GM12878 (cell line): ENCODE measurements at regions not wholly inside any gene's neighbourhood (a gene's known extent, or its start where the extent isn't known, plus 50 kb on each side); places are given as distances from the start of the nearest gene placed in this dataset.

Experiments used
- ATAC-seq: fragments of 200-7000 bp; cut with Tn5 transposase; 3 replicates; pipeline ENCODE4 v1.9.1; 2020; ENCODE audit warnings: mild to moderate bottlenecking, moderate library complexity
- BruUV-seq: library from RNA; stranded (reverse); fragments of 400-500 nt; replicated peaks from 2 replicates; lab custom pipeline; 2021; lab: Mats Ljungman, UMichigan
- CTCF ChIA-PET: fragments of 300-600 bp; sonication (Branson Sonifier 250); formaldehyde crosslinking; extraction: SDS; loops from one replicate; lab custom pipeline; 2021; ENCODE audit warnings: inconsistent platforms; lab: Yijun Ruan, JAX
- POLR2A ChIA-PET: fragments of 350-600 bp; formaldehyde crosslinking; extraction: SDS; loops from one replicate; lab custom pipeline; 2021; ENCODE audit warnings: inconsistent platforms; lab: Charles Lee
- RAD21 ChIA-PET: fragments of 300-600 bp; sonication (Branson Sonifier 250); formaldehyde crosslinking; loops from one replicate; lab custom pipeline; 2023; ENCODE audit warnings: antibody characterized with exemption; ENCODE audit not compliant: unreplicated experiment; lab: Charles Lee
- SMC1A ChIA-PET: fragments of 300-600 bp; sonication (Branson Sonifier 250); formaldehyde crosslinking; loops from one replicate; lab custom pipeline; 2023; ENCODE audit not compliant: unreplicated experiment, uncharacterized antibody; lab: Charles Lee
- DNase-seq: peaks from one replicate; pipeline ENCODE4 v3.0.0-alpha.2; 2011; ENCODE audit warnings: low read depth, low spot score
- FAIRE-seq: peaks from 3 replicates; lab custom pipeline; 2011; peaks lifted over from hg19 to GRCh38; lab: Jason Lieb, UNC
- H2AFZ ChIP-seq: 2 replicates; pipeline ENCODE4 v1.6.0; 2011; ENCODE audit warnings: low read depth, low read length, control low read depth; ENCODE audit not compliant: control insufficient read depth
- H3K27ac ChIP-seq: 2 replicates; pipeline ENCODE4 v1.5.1; 2011; ENCODE audit warnings: control low read depth; ENCODE audit not compliant: control insufficient read depth, insufficient read depth
- H3K27me3 ChIP-seq, 2 experiments: replicated peaks in 1 of 2; 2 replicates each; pipeline versions ENCODE4 v1.6.0 to v1.6.1; 2011; ENCODE audit warnings: low read length in 1 of 2; ENCODE audit not compliant: control insufficient read depth in 2 of 2, insufficient read depth in 2 of 2
- H3K36me3 ChIP-seq, 2 experiments: 2 replicates each; pipeline ENCODE4 v1.5.1; 2011; ENCODE audit warnings: low read length in 1 of 2; ENCODE audit not compliant: control insufficient read depth in 2 of 2, insufficient read depth in 2 of 2
- H3K4me1 ChIP-seq: 2 replicates; pipeline ENCODE4 v1.6.1; 2011; ENCODE audit warnings: mild to moderate bottlenecking, low read length, moderate library complexity, mixed read lengths; ENCODE audit not compliant: control insufficient read depth, insufficient read depth
- H3K4me2 ChIP-seq: 2 replicates; pipeline ENCODE4 v1.6.0; 2011; ENCODE audit warnings: control low read depth; ENCODE audit not compliant: control insufficient read depth, insufficient read depth
- H3K4me3 ChIP-seq: fragments of 200-600 bp; sonication (generic); 2 replicates; pipeline ENCODE4 v1.5.1; 2016
- H3K79me2 ChIP-seq: 2 replicates; pipeline ENCODE4 v1.6.0; 2011; ENCODE audit warnings: low read length; ENCODE audit not compliant: control insufficient read depth, insufficient read depth
- H3K9ac ChIP-seq: 2 replicates; pipeline ENCODE4 v1.8.0; 2011; ENCODE audit warnings: low read length, control low read depth, mixed read lengths; ENCODE audit not compliant: control insufficient read depth, insufficient read depth
- H3K9me3 ChIP-seq: replicated peaks from 3 replicates; pipeline ENCODE4 v1.5.1; 2011; ENCODE audit warnings: mild to moderate bottlenecking, low read length; ENCODE audit not compliant: control insufficient read depth, insufficient read depth
- H4K20me1 ChIP-seq: 2 replicates; pipeline ENCODE4 v1.6.0; 2011; ENCODE audit not compliant: control insufficient read depth, insufficient read depth
- ATF3 ChIP-seq: IDR thresholded peaks from 2 replicates; pipeline ENCODE4 v1.6.1; 2011; ENCODE audit warnings: low read depth, mild to moderate bottlenecking, low read length, moderate library complexity, borderline replicate concordance; ENCODE audit errors: extremely low read depth
- CEBPB ChIP-seq, 2 experiments: fragments of 150-350 bp in 1 of 2; IDR thresholded peaks; 2 replicates each; pipeline ENCODE4 v1.6.1; 2012 to 2014; ENCODE audit warnings: low read depth in 2 of 2, low read length in 2 of 2, borderline replicate concordance in 1 of 2, inconsistent platforms in 1 of 2
- CEBPZ ChIP-seq: fragments of 150-350 bp; IDR thresholded peaks from 2 replicates; pipeline ENCODE4 v1.6.1; 2016; ENCODE audit warnings: low read depth, low read length
- HDAC6 ChIP-seq: fragments of 200-600 bp; sonication (generic); IDR thresholded peaks from one replicate; pipeline ENCODE4 v1.8.0; 2017; ENCODE audit warnings: antibody characterized with exemption; ENCODE audit not compliant: unreplicated experiment
- PML ChIP-seq: IDR thresholded peaks from 2 replicates; pipeline ENCODE4 v1.6.1; 2012; ENCODE audit warnings: low read length, inconsistent platforms
- RCOR1 ChIP-seq: conservative IDR thresholded peaks from 2 replicates; pipeline ENCODE4 v1.6.1; 2012; ENCODE audit warnings: low read depth, low read length, improper control_type of control experiment
- RFX5 ChIP-seq: IDR thresholded peaks from 2 replicates; pipeline ENCODE4 v1.6.1; 2011; ENCODE audit warnings: low read depth, low read length, improper control_type of control experiment
- RUNX3 ChIP-seq: IDR thresholded peaks from 2 replicates; pipeline ENCODE4 v1.6.1; 2012; ENCODE audit warnings: low read length, inconsistent platforms
- TCF7 ChIP-seq: IDR thresholded peaks from 2 replicates; pipeline ENCODE4 v1.6.1; 2014; ENCODE audit warnings: antibody characterized with exemption, borderline replicate concordance
- ZBTB40 ChIP-seq: fragments of 450-650 bp; IDR thresholded peaks from 2 replicates; pipeline ENCODE4 v1.6.1; 2016; ENCODE audit warnings: mild to moderate bottlenecking, moderate library complexity, borderline replicate concordance
- WGBS: methylation state at CpG from one replicate; pipeline ENCODE4 v1.1.6; 2016; ENCODE audit warnings: low lambda C conversion rate; ENCODE audit not compliant: insufficient replicate concordance, insufficient coverage; ENCODE audit errors: missing lambda C conversion rate; 5-methylcytosine and 5-hydroxymethylcytosine counted together
- in situ Hi-C: fragments of 300-500 bp; cut with MboI; formaldehyde crosslinking; loops from 9 replicates; pipeline ENCODE4 v1.14.3; 2018; ENCODE audit warnings: mixed read lengths
- intact Hi-C: fragments of 100-400 bp; cut with micrococcal nuclease; formaldehyde crosslinking; loops from one replicate; pipeline ENCODE4 v1.14.2; 2022; ENCODE audit not compliant: unreplicated experiment
- TF ChIP-seq, protein P1 (sequence below): IDR thresholded peaks from 2 replicates; pipeline ENCODE4 v1.6.1; 2012; ENCODE audit warnings: low read depth, low read length, improper control_type of control experiment

GRCh38 chr2:8440029-8440778 is 241.7 kb upstream of the ID2 start (continued):
- TF ChIP-seq, protein P1, sequence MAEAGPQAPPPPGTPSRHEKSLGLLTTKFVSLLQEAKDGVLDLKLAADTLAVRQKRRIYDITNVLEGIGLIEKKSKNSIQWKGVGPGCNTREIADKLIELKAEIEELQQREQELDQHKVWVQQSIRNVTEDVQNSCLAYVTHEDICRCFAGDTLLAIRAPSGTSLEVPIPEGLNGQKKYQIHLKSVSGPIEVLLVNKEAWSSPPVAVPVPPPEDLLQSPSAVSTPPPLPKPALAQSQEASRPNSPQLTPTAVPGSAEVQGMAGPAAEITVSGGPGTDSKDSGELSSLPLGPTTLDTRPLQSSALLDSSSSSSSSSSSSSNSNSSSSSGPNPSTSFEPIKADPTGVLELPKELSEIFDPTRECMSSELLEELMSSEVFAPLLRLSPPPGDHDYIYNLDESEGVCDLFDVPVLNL, result no peak
- TF ChIP-seq TCF7, result no peak
- TF ChIP-seq, all 136 proteins: peak for 0

DNA sequence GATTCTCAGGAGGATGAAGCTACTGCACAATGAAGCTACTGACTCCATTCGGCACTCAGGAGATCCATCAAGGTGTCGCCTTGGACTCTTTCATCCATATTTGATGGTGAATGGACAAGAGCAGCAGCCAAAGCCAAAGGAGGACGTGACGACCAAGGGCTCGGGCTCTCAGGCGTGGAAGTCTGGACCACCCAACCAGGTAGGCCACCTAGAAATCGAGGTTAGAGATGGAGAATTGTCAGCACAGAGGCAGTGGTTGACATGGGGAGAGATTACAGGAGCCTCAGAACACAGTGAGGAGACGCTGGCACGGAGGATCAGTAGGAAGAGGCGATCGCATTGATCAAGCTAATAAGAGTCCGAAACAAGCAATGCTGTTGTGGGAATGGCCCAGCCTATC is 240.5 kb upstream of the ID2 start:
- Histone ChIP-seq H3K79me2 (no peaks in the 10 kb centered on the region), H3K4me1 (peaks cover 14% of the 10 kb centered on the region), H3K4me3 (no peak overlapping the region), H3K9me3 (no peaks in the 10 kb centered on the region; the same call in 2 of the 3 replicates), H2AFZ (no peak overlapping the region), H3K36me3 (peaks cover 0 to 9% of the 10 kb centered on the region in 2 experiments; a peak in 2 of 4 replicates), H3K9ac (no peak overlapping the region), H3K4me2 (no peak overlapping the region), H4K20me1 (no peaks in the 10 kb centered on the region), H3K27me3 (no peaks in the 10 kb centered on the region), H3K27ac (no peak overlapping the region)
- ChIA-PET SMC1A (interaction anchor here (0.7 to 2.7 kb wide), 5 partner anchors 20 to 142 kb away, joined by 3 to 13 read pairs (median 3); no protein-coding TSS in a partner anchor), RAD21 (interaction anchor here (0.9 kb wide), 1 partner anchor 24 kb away, joined by 3 read pairs; no protein-coding TSS in a partner anchor), POLR2A (interaction anchor here (1.1 kb wide), 1 partner anchor 21 kb away, joined by 3 read pairs; no protein-coding TSS in a partner anchor), CTCF (interaction anchor here (1.1 to 4.4 kb wide), 3 partner anchors 12 to 30 kb away, joined by 3 to 22 read pairs (median 5); no protein-coding TSS in a partner anchor)
- no TSS peak for BruUV-seq
- WGBS, result 56% methylated on average over 11 of the region's 12 CpGs
- FAIRE-seq (no peak), DNase-seq (no peak), ATAC-seq (no peak)
- intact Hi-C loops (no loop called here), in situ Hi-C loops (no loop called here)
- no peak for TF ChIP-seq ZBTB40
- TF ChIP-seq RCOR1, result no peak
- no peak for TF ChIP-seq CEBPZ
- TF ChIP-seq RUNX3, result no peak
- no peak for TF ChIP-seq RFX5
- TF ChIP-seq HDAC6, result no peak
- TF ChIP-seq PML, result no peak
- no peak for TF ChIP-seq CEBPB (IDR thresholded peaks at IDR 0.05; ENCODE audit: borderline replicate concordance in 1 of 2, low read depth in 2 of 2, low read length in 2 of 2)
- TF ChIP-seq ATF3, result no peak
